ENCODE measurements at regions not wholly inside any gene's neighbourhood (a gene's known extent, or its start where the extent isn't known, plus 50 kb on each side); places are given as distances from the start of the nearest gene placed in this dataset.

GRCh38 chr18:77329651-77330050 lies 80.0 kb downstream of the GALR1 start:
- no peak for DNase-seq
- Mint-ChIP-seq H3K4me1 (no peaks in the 10 kb centered on the region), H3K27me3 (ENCODE audit: low read depth, poor library complexity) (peaks cover 10% of the 10 kb centered on the region), H3K27ac (no peak overlapping the region), H3K9me3 (peaks cover 10% of the 10 kb centered on the region), H3K4me3 (no peak overlapping the region), H3K36me3 (ENCODE audit: low read depth) (no peaks in the 10 kb centered on the region)
- TF ChIP-seq CTCF (IDR thresholded peaks at IDR 0.05), result no peak

DNA sequence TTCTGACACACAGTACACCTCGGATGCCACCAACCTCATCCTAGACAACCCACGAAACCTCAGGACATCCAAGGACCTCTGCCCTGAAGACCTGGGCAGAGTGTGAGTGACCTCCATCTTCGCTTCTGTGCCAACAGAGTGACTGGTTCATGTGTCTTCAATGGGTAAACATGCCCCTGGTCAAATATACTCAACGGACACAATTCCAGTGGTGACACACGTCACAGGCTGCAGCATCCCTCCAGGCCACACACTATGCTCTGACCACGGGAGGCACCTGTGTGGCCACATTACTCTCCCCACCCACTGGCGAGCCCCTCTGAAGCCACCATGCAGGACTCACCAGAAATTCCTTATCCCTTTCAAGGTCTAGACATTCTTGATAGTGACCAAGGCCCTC lies 85.2 kb downstream of the GALR1 start:
- TF ChIP-seq CTCF (IDR thresholded peaks at IDR 0.05), result no peak
- Mint-ChIP-seq H3K4me1 (no peaks in the 10 kb centered on the region), H3K9me3 (no peaks in the 10 kb centered on the region), H3K27me3 (ENCODE audit: low read depth, poor library complexity) (peaks cover 11% of the 10 kb centered on the region), H3K4me3 (no peak overlapping the region), H3K36me3 (ENCODE audit: low read depth) (no peaks in the 10 kb centered on the region), H3K27ac (no peak overlapping the region)
- no peak for DNase-seq

DNA sequence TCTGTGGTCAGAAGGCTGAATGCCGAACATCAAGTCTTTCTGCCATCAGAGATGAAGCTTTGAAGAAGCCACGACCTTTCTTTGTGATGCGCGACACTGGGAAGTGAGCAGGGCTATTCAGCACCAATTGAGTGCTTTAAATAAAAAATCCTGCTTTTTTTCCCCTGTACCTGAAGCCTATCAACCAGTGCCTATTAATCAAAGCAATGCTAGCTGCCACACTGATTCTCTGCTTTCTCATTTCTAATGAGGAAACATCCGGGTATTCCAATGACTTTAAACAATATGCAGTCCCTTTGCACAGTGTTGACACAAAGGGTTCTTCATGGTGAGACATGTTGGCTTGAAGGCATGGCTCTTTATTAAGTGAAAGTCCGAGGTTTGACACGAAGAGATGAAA lies 88.0 kb downstream of the GALR1 start:
- TF ChIP-seq CTCF (IDR thresholded peaks at IDR 0.05), result no peak

DNA sequence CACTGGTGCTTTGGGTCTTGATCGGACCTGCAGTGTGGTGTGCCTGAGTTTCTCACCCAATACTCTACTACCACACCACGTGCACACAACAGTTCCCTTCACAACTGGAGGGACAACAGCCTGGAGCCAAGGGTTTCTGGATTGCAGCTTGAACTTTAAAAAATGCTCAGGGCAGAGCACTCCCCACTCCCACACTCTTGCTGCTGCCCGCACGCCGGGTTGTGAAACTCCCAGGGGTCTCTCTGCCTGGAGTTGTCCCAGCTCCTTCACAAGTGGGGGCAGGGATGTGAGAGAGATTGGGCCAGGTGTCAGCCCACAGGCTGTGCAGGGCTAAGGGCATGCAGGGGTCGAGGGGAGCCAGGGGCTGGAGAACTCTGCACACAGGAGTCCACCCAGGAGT lies 89.4 kb downstream of the GALR1 start:
- DNase-seq, result no peak
- Mint-ChIP-seq H3K9me3 (no peaks in the 10 kb centered on the region), H3K36me3 (ENCODE audit: low read depth) (no peaks in the 10 kb centered on the region), H3K4me1 (peaks cover 7% of the 10 kb centered on the region), H3K27ac (no peak overlapping the region), H3K27me3 (ENCODE audit: low read depth, poor library complexity) (peaks cover 8% of the 10 kb centered on the region), H3K4me3 (no peak overlapping the region)
- no peak for TF ChIP-seq CTCF (IDR thresholded peaks at IDR 0.05)

More for the DNA sequence above, 88.0 kb downstream of the GALR1 start:
- no peak for DNase-seq
- Mint-ChIP-seq H3K4me3 (no peak overlapping the region), H3K36me3 (ENCODE audit: low read depth) (no peaks in the 10 kb centered on the region), H3K27me3 (ENCODE audit: low read depth, poor library complexity) (peaks cover 14% of the 10 kb centered on the region), H3K9me3 (no peaks in the 10 kb centered on the region), H3K4me1 (peaks cover 5% of the 10 kb centered on the region), H3K27ac (no peak overlapping the region)

GRCh38 chr18:77339623-77340022 lies 90.0 kb downstream of the GALR1 start:
- Mint-ChIP-seq H3K27ac (no peak overlapping the region), H3K4me3 (no peak overlapping the region), H3K36me3 (ENCODE audit: low read depth) (no peaks in the 10 kb centered on the region), H3K4me1 (peaks cover 12% of the 10 kb centered on the region), H3K27me3 (ENCODE audit: low read depth, poor library complexity) (peaks cover 9% of the 10 kb centered on the region), H3K9me3 (no peaks in the 10 kb centered on the region)
- DNase-seq, result no peak
- no peak for TF ChIP-seq CTCF (IDR thresholded peaks at IDR 0.05)

GRCh38 chr18:77340815-77341214 lies 91.2 kb downstream of the GALR1 start:
- Mint-ChIP-seq H3K27me3 (ENCODE audit: low read depth, poor library complexity) (peaks cover 12% of the 10 kb centered on the region), H3K4me3 (no peak overlapping the region), H3K27ac (no peak overlapping the region), H3K4me1 (peaks cover 15% of the 10 kb centered on the region), H3K9me3 (no peaks in the 10 kb centered on the region), H3K36me3 (ENCODE audit: low read depth) (no peaks in the 10 kb centered on the region)
- no peak for TF ChIP-seq CTCF (IDR thresholded peaks at IDR 0.05)
- no peak for DNase-seq
